ENCODE measurements at regions not wholly inside any gene's neighbourhood (a gene's known extent, or its start where the extent isn't known, plus 50 kb on each side); places are given as distances from the start of the nearest gene placed in this dataset.

DNA sequence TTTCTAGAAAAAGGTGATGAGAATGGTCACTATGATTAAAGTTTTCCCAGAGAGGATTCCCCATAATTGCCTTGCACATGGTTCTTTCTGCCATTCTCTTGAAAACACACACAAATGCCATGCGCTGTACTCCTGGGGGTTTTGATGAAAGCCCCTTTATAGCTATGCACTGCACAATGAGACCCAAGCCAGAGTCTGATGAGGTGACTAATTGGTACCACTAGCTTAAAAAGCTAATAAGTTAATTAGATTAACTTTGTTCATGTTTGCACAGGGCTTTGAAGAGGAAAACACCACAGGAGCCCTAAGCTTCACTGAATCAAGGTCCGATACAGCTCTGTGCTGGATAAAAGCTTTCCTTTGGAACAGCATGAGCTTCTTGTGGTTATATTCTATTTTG is 132.2 kb downstream of the NKX6-1 start:
- TF ChIP-seq, protein P1, sequence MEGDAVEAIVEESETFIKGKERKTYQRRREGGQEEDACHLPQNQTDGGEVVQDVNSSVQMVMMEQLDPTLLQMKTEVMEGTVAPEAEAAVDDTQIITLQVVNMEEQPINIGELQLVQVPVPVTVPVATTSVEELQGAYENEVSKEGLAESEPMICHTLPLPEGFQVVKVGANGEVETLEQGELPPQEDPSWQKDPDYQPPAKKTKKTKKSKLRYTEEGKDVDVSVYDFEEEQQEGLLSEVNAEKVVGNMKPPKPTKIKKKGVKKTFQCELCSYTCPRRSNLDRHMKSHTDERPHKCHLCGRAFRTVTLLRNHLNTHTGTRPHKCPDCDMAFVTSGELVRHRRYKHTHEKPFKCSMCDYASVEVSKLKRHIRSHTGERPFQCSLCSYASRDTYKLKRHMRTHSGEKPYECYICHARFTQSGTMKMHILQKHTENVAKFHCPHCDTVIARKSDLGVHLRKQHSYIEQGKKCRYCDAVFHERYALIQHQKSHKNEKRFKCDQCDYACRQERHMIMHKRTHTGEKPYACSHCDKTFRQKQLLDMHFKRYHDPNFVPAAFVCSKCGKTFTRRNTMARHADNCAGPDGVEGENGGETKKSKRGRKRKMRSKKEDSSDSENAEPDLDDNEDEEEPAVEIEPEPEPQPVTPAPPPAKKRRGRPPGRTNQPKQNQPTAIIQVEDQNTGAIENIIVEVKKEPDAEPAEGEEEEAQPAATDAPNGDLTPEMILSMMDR (IDR thresholded peaks at IDR 0.05), result no peak
- TF ChIP-seq POLR2AphosphoS5 (IDR thresholded peaks at IDR 0.05) (no peak), POLR2A (IDR thresholded peaks at IDR 0.05; ENCODE audit: low read depth) (no peak)
